NCI-H1694 (cell line): ENCODE measurements at regions not wholly inside any gene's neighbourhood (a gene's known extent, or its start where the extent isn't known, plus 50 kb on each side); places are given as distances from the start of the nearest gene placed in this dataset.

ENCODE experiments used
- DNase-seq: peaks from one replicate; lab custom pipeline; 2025; lab: John Stamatoyannopoulos, UW

DNA sequence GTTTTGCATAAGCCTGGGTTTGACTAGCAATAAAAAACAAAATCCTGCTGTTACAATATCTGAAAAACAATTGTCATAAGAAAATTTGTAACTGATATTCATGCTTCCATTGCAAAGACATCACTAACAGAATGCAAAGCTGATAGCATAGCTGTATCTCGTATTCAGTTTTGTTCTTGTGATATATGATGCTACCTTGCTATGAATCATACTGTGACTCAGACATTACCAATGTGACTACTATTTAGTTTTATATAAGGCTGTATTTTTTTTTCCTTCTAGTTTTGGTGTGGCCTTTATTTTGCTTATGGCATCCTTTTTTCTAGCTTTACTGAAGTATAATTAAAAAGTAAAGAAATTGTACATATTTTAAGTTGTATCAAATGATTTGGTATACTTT, 1381.8 kb downstream of the MRPL39 start:
- no peak for DNase-seq

DNA sequence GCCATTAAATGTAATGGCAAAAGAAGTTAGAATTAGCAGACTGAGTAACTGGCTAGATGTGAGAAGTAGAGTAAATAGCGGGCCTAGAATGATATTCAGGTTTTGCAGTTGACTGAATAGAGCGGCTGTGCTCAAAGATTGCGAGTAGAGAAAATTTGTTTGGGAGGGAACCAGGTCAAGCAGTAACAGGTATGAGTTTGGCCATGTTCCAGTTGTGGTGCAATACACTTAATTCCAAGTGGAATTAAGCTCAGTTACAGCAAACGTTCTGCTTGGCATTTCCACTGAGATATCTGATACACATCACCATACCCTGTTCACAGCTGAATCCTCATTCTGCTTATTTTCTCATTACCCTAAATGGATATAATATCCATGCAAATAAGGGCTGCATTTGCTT, 1382.9 kb downstream of the MRPL39 start:
- DNase-seq, result no peak

DNA sequence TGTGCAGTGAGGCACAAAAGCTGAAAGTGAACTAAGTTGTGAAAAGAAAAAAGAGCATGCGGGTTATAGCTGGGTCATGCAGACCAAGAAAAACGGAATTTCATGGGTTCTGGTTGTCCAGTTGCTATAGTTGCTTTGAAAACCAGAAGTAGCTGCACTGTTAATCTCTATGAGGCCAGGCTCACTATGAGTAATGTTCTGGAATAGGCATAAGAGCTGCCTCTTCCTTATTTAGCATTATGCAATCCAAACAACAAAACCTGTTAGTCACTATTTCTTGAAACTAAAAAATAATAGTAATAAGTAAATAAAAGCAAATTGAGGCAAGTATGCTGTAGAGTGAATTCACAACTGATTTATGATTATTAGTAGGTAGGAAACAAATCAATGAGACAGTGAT, 1383.7 kb downstream of the MRPL39 start:
- no peak for DNase-seq

DNA sequence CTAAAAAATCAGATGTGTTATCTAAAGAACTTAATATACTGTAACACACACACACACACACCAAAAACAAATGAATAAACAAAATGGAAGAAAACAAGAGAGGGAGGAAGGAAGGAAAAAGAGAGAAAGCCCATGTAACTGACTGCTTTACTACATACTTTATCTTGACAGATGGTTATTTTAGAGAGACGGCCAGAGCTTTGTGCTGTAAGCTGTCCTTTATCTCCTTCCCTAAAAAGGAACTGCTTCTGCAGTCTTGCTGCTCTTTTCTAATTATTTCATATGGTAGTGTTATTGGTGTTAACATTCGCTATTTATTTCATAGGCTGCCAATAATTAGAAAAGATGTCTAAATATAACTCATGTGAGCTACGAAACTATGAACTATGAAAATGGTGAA, 1384.6 kb downstream of the MRPL39 start:
- DNase-seq, result no peak

DNA sequence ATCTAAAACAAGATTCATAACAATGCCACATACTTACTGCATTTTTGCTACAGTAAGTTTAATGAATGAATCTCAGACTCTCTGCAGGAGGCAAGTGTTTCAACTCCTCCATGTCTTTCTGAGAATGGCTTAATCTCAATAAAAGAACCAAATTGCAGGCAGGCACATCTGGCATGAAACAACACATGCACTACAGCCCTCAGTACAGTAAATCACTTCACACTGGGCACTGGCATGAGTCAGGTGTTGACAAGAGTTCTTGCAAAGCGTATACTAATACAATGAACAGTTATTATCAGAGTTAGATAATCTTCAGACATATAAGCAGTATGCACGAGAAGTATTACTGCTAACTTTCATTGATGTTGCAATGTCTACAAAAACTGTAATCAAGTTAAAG, 1386.8 kb downstream of the MRPL39 start:
- DNase-seq, result no peak

DNA sequence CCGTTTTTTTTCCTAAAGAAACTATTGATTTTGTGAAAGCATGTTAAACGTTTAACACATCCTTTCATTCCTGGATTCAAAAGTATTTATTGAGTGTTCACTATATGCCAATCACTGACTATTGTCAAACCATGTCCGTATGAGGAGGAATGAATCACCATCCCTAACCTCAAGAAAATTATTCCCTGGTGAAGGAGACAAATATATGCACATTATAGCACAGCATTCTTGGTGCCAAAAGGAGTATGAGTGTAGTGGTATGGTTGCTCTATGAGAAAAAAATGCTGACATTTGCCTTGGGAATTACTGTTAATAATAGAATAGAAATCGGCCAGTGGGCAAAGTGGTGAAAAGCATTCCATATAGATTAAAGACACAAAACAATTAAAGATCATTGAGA, 1390.1 kb downstream of the MRPL39 start:
- no peak for DNase-seq

GRCh38 chr21:24210130-24210529, 1397.2 kb downstream of the MRPL39 start:
- DNase-seq, result no peak

GRCh38 chr21:24208562-24209260, 1398.6 kb downstream of the MRPL39 start:
- no peak for DNase-seq

GRCh38 chr21:24205319-24205718, 1402.0 kb downstream of the MRPL39 start:
- no peak for DNase-seq

GRCh38 chr21:24204641-24205040, 1402.6 kb downstream of the MRPL39 start:
- DNase-seq, result no peak

DNA sequence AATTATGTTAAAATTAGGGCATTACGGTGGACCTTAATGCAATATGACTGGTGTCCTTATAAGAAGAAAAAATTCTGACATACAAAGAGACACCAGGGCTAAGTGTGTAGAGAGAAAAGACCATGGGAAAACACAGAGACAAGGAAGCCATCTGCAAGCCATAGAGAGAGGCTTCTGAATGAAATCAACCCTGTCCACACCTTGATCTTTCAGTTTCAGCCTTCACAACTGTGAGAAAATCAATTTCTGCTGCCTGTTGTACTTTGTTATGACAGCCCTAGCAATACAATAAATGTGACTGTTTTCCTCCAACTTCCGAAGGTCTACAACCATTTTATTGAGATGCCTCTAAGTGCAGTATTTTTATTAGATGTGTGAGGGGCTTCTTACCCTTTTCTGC, 1407.2 kb downstream of the MRPL39 start:
- DNase-seq, result no peak

- no peak for DNase-seq
Observed at GRCh38 chr21:24197923-24198322, 1409.4 kb downstream of the MRPL39 start.

- DNase-seq, result no peak
Observed at GRCh38 chr21:24197132-24197643, 1410.1 kb downstream of the MRPL39 start.

- DNase-seq, result no peak
Observed at GRCh38 chr21:24188506-24188905, 1418.8 kb downstream of the MRPL39 start.

- no peak for DNase-seq
Observed at GRCh38 chr21:24183077-24183476, 1424.2 kb downstream of the MRPL39 start.

DNA sequence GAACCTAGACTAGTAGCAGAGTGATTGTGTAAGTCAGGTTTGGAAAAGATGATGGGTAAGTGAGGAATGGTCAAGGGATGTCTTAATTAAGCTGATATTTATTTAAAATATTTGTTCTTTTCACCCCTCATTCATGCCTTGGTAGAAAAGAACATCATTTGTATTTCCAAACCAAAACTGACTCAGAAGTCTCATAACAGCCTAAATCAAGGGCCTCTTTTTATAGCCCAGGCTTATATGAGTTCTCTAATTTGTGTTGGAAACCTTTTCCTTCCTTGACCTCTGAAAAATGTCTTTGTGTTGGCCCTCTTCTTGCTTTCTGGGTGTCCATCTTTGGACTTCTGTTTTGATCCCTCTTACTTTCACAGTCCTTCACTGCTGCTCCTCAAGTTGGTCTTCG, 1428.2 kb downstream of the MRPL39 start:
- DNase-seq, result no peak

- no peak for DNase-seq
Observed at GRCh38 chr21:24175106-24175505, 1432.2 kb downstream of the MRPL39 start.

DNA sequence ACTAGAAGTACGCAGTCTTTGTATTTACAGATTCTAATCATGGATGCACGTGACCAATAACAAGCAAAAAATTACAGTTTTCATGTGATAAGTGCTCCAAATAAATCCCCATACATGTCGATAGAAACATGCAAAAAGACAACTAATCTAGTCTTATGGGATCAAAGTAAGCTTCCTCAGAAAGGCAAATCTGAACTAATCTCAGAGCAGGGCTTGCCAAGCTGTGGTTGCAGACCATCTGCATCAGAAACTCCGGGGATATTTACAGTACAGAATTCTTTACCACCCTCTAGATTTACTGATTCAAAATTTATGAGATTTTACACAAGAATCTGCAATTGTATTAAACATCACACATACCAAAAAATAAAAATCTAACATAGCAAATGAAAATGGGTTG, 1435.5 kb downstream of the MRPL39 start:
- no peak for DNase-seq

DNA sequence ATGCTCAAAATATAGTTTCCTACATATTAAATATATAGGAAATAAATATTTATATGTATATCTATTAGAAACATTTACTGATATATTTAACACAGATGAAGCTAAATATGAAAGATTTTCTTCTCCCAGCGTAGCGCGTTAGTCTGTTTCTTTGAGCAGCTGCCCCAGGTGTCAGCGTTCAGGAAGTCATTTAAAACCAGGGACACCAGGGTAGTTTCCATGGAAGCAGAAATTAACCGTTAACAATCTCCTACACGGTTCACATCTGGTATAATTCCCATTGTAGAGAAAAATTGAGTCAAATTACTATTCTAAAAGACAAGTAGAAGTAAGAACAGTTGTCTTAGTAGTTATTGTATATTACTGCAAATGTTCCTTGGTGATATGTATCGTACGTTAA, 1443.7 kb downstream of the MRPL39 start:
- DNase-seq, result no peak

- no peak for DNase-seq
Observed at GRCh38 chr21:24160528-24160927, 1446.8 kb downstream of the MRPL39 start.

GRCh38 chr21:24153137-24153536, 1454.1 kb downstream of the MRPL39 start:
- DNase-seq, result peak; percentile 21

- no peak for DNase-seq
Observed at GRCh38 chr21:24150753-24151152, 1456.5 kb downstream of the MRPL39 start.

- no peak for DNase-seq
Observed at GRCh38 chr21:24148461-24148860, 1458.8 kb downstream of the MRPL39 start.

DNA sequence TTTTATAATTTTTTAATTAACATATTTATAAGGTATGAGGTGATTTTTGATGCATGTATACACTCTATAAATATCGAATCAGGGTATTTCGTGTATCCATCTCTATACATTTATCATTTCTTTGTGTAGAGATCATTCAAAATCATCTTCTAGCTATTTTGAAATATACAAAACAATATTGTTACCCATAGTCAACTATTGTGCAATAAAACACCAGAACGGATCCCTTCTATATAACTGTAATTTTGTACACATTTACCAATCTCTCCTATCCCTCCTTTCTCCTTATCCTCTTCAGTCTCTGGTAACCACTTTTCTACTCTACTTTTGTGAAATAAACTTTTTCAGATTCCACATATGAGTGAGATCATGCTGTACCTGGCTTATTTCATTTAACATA, 1459.6 kb downstream of the MRPL39 start:
- no peak for DNase-seq
